Progenitor cell of endocrine pancreas (in vitro differentiated cells): ENCODE measurements at regions not wholly inside any gene's neighbourhood (a gene's known extent, or its start where the extent isn't known, plus 50 kb on each side); places are given as distances from the start of the nearest gene placed in this dataset.

Experiments
- DNase-seq: peaks from one replicate; pipeline ENCODE4 v3.0.0; 2021; ENCODE audit warnings: low spot score; ENCODE audit not compliant: unreplicated experiment
- H3K27ac Mint-ChIP-seq: 2 replicates; pipeline ENCODE4 v1.8.0; 2021; ENCODE audit warnings: mild to moderate bottlenecking, moderate library complexity, mixed read lengths
- H3K27me3 Mint-ChIP-seq: 2 replicates; pipeline ENCODE4 v1.8.0; 2021; ENCODE audit warnings: mixed read lengths
- H3K36me3 Mint-ChIP-seq: 2 replicates; pipeline ENCODE4 v1.8.0; 2022; ENCODE audit warnings: mixed read lengths; ENCODE audit not compliant: insufficient read depth
- H3K4me1 Mint-ChIP-seq: 2 replicates; pipeline ENCODE4 v1.8.0; 2021; ENCODE audit warnings: low read depth, mixed read lengths
- H3K4me3 Mint-ChIP-seq: 2 replicates; pipeline ENCODE4 v1.8.0; 2021; ENCODE audit warnings: low read depth, mild to moderate bottlenecking, moderate library complexity, mixed read lengths
- H3K9me3 Mint-ChIP-seq: 2 replicates; pipeline ENCODE4 v1.8.0; 2021; ENCODE audit warnings: low read depth, mixed read lengths
- CTCF ChIP-seq: fragments of 200-600 bp; sonication (generic); IDR thresholded peaks from one replicate; pipeline ENCODE4 v1.5.0; 2021; ENCODE audit warnings: antibody characterized with exemption, mild to moderate bottlenecking; ENCODE audit not compliant: unreplicated experiment

GRCh38 chr21:43352154-43352537 lies 74.8 kb downstream of the SIK1 start:
- no peak overlapping the region for H3K4me3 Mint-ChIP-seq
- peaks cover 46% of the 10 kb centered on the region for H3K27me3 Mint-ChIP-seq
- TF ChIP-seq CTCF: no peak
- no peaks in the 10 kb centered on the region for H3K9me3 Mint-ChIP-seq
- no peaks in the 10 kb centered on the region for H3K36me3 Mint-ChIP-seq
- H3K27ac Mint-ChIP-seq: no peak overlapping the region
- H3K4me1 Mint-ChIP-seq: no peaks in the 10 kb centered on the region
- DNase-seq: no peak

GRCh38 chr21:43351501-43352153 lies 75.3 kb downstream of the SIK1 start:
- Mint-ChIP-seq H3K4me3 (no peak overlapping the region), H3K27ac (no peak overlapping the region), H3K36me3 (no peaks in the 10 kb centered on the region), H3K4me1 (no peaks in the 10 kb centered on the region), H3K27me3 (peaks cover 47% of the 10 kb centered on the region), H3K9me3 (no peaks in the 10 kb centered on the region)
- TF ChIP-seq CTCF: no peak
- DNase-seq: no peak

- Mint-ChIP-seq H3K27me3 (peaks cover 54% of the 10 kb centered on the region), H3K36me3 (no peaks in the 10 kb centered on the region), H3K4me1 (peaks cover 8% of the 10 kb centered on the region), H3K27ac (no peak overlapping the region), H3K9me3 (no peaks in the 10 kb centered on the region), H3K4me3 (no peak overlapping the region)
- no peak for DNase-seq
- no peak for TF ChIP-seq CTCF
These were observed 77.3 kb downstream of the SIK1 start for GRCh38 chr21:43349644-43350043.

GRCh38 chr21:43348801-43349261 lies 78.1 kb downstream of the SIK1 start:
- TF ChIP-seq CTCF: no peak
- H3K27ac Mint-ChIP-seq: no peak overlapping the region

GRCh38 chr21:43348170-43348766 lies 78.7 kb downstream of the SIK1 start:
- H3K9me3 Mint-ChIP-seq: no peaks in the 10 kb centered on the region
- H3K27me3 Mint-ChIP-seq: peaks cover 51% of the 10 kb centered on the region
- H3K27ac Mint-ChIP-seq: no peak overlapping the region
- H3K4me1 Mint-ChIP-seq: peaks cover 16% of the 10 kb centered on the region
- no peaks in the 10 kb centered on the region for H3K36me3 Mint-ChIP-seq
- no peak for TF ChIP-seq CTCF
- H3K4me3 Mint-ChIP-seq: no peak overlapping the region
- no peak for DNase-seq

More at GRCh38 chr21:43348801-43349261, 78.1 kb downstream of the SIK1 start:
- no peak for DNase-seq
- Mint-ChIP-seq H3K4me3 (no peak overlapping the region), H3K9me3 (no peaks in the 10 kb centered on the region), H3K27me3 (peaks cover 52% of the 10 kb centered on the region), H3K36me3 (no peaks in the 10 kb centered on the region), H3K4me1 (peaks cover 14% of the 10 kb centered on the region)
